ENCODE measurements at regions not wholly inside any gene's neighbourhood (a gene's known extent, or its start where the extent isn't known, plus 50 kb on each side); places are given as distances from the start of the nearest gene placed in this dataset.

DNA sequence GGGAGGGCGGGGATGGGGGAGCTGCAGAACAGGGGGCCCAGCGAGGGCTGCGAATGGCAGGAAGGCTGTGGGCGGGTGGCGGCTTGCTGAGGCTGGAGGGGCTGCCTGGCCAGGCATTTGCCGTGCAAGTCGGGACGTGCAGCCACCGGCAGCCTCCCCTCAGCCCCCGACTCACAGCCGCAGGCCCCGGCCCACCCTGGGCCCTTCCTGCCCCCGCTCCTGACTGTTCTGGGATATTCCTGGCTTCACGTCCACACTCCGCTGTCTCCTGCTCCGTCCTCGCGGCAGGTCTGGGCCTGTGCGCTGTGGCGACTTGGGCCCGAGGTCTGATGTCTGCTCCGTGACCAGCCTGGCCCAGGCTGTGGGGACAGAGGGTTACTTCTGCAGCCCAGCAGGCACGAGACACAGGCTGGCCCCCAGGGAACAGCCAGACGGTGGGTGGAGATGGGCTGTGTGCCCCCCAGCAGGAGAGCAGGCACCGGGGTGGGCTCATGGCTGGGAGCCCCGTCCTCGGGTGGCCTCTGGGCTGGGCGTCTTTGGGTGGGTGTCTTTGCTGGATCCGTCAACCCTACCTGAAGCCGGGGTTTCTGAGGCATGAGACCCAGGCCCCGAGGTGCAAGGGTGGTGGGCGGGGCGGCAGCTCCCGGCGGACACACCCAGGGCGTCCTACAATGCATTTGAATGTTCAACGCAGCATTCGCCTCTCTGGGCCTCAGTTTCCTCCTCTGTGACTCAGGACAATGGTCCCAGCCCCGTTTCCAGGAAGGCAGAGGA is 86.5 kb downstream of the FOXL3 start:
- no peak for TF ChIP-seq EZH2phosphoT487 (IDR thresholded peaks at IDR 0.05; ENCODE audit: low read depth, severe bottlenecking, unreplicated experiment)
- no peak for TF ChIP-seq CTCF (IDR thresholded peaks at IDR 0.05; ENCODE audit: poor library complexity)
- TF ChIP-seq EZH2 (IDR thresholded peaks at IDR 0.05; ENCODE audit: borderline replicate concordance): no peak

Data from hepatocyte (in vitro differentiated cells).